NCI-H446 treated with DMSO at 0.1 percent for 48 hours (cell line): ENCODE measurements at regions not wholly inside any gene's neighbourhood (a gene's known extent, or its start where the extent isn't known, plus 50 kb on each side); places are given as distances from the start of the nearest gene placed in this dataset.
A peak's percentile ranks its signal among the peaks of the same experiment; 100 is the strongest.

ENCODE experiments used
- DNase-seq: peaks from one replicate; lab custom pipeline; 2025; lab: John Stamatoyannopoulos, UW

DNA sequence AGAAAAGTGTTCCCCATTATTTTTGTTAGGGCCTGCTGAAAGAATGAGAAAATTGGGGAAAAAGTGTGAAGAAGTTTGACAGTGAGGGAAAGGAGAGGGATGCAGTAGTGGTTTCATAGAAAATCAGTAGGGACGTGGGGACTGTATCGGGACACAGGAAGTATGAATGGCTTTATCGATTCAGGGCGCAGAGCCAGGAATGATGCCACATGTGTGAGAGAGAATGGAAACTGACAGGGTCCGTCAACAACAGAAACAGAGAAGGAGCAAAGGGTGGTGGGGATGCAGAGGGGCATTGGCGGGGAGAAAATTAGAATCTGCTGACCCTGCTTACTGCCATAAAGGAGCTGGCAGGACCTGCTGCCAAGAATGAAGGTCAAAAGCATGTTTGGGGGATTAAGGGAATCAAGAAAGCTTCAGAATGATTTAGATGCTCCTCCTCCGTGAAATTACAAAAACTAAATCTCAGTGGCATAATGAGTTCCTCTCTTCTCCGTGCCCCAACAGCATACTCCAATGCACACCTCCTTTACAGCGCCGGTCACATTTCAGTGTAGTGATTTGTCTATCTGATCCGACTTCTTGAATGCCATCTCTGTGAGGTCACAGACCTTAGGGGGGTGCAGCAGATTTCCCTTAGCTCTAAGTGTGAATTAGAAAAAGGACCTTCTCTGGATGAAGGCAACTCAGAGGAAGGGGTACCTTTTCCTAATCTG lies 92.6 kb downstream of the EMP1 start:
- no peak for DNase-seq

- no peak for DNase-seq
These were observed 92.0 kb downstream of the EMP1 start for GRCh38 chr12:13288501-13288900.

DNA sequence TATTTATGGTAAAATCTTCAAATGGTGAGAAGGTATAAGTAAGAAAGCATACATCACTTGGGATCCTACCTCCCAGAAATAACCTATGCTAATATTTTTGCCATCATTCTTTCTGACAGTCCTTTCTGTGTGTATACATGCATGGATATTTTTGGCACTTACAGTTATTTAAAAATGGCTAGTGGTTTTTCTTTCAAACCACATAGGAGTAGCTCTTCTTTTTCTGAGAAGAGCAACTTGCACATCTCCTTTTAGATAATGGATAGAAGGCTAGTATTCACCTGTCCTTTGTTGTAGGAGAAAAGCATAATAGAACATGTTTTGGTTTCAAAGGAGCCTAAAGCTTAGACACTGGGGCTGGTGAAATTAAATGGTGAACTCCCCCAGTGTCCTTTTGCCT lies 87.3 kb downstream of the EMP1 start:
- DNase-seq: no peak

GRCh38 chr12:13282861-13283260 lies 86.3 kb downstream of the EMP1 start:
- no peak for DNase-seq

GRCh38 chr12:13278249-13278787 lies 81.8 kb downstream of the EMP1 start:
- DNase-seq: peak; percentile 67

DNA sequence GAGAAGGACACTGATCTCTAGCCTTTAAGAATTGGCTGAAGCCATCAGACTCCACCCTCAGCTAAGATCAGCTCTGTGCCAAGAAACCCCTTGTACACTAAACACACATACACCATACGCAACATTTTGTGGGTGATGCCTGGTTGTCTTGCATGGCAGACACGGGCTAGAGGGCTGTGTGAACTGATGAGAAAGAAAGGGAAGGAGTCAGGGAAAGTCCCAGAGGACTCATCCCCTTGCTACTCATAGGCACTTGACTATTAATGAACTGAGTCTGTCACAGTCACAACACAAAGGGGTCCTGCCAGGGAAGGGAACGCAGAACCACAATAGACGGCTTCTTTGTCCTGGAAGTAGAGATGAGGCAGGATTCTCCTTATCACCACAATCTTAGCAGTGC lies 80.8 kb downstream of the EMP1 start:
- no peak for DNase-seq

GRCh38 chr12:13275241-13276085 lies 78.9 kb downstream of the EMP1 start:
- DNase-seq: peak; percentile 10

- DNase-seq: no peak
These were observed 77.3 kb downstream of the EMP1 start for GRCh38 chr12:13273850-13274249.

- no peak for DNase-seq
These were observed 76.6 kb downstream of the EMP1 start for GRCh38 chr12:13273097-13273496.

DNA sequence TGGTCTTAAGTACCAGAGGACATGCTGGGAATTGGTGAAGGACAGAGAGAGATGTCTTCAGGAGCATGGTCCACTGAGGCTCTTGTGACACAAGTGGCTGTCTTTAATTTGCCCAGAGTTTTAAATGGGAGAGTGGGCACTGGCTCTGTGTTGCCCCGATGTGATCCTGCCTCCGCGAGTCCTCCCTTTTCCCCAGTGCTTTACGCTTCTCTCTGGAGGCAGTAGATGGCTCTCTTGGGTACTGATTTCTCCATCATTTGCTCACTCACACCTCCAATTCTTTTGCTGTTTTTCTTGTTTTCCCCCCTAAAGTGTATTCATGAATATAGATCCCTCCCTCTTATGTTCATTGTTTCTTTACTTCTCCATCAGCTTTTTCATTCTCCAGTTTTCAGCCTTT lies 74.3 kb downstream of the EMP1 start:
- DNase-seq: no peak
